ENCODE measurements at regions not wholly inside any gene's neighbourhood (a gene's known extent, or its start where the extent isn't known, plus 50 kb on each side); places are given as distances from the start of the nearest gene placed in this dataset.
"Not testable (repeated sequence)": the region's sequence is repeated elsewhere in the genome, so short reads cannot be mapped to it uniquely, and the experiment has no call there.

DNA sequence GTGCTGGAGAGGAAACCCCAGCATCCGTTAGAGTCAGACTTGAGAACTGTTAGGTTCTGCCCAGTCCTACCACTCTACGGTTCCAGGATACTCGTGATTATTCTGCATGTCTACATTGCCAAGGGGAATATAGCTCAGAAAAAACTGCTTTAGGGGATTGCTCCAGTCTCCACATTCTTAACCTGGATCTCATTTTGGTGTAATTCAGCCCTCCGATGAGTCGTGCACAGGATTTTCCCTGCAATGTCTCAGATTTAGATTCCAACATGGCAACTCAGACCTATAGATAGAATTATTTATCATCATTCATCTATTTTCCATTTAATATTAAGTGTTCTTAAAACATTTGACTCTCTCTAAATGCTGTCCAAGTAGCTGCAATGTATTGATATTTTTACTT is 121.1 kb upstream of the ZEB1 start:
- H3K4me3 ChIP-seq (ENCODE audit: low read depth in 1 of 2, low read length in 2 of 2) = no peak overlapping the region
- no peaks in the 10 kb centered on the region for H3K36me3 ChIP-seq (ENCODE audit: insufficient read depth, low read length)
- no peaks in the 10 kb centered on the region for H3K9me3 ChIP-seq (ENCODE audit: low read length)
- no peak overlapping the region for H3K27ac ChIP-seq (ENCODE audit: low read depth, low read length)
- no peaks in the 10 kb centered on the region for H3K4me1 ChIP-seq (ENCODE audit: insufficient read depth, low read length)
- H3K9ac ChIP-seq (ENCODE audit: low read length) = no peak overlapping the region
- no peaks in the 10 kb centered on the region for H3K27me3 ChIP-seq (ENCODE audit: control insufficient read depth in 1 of 2, insufficient read depth in 2 of 2, low read length in 2 of 2)

GRCh38 chr10:31204090-31204489 is 114.9 kb upstream of the ZEB1 start:
- no peak overlapping the region for H3K4me3 ChIP-seq (ENCODE audit: low read depth in 1 of 2, low read length in 2 of 2)
- no peaks in the 10 kb centered on the region for H3K36me3 ChIP-seq (ENCODE audit: insufficient read depth, low read length)
- H3K27ac ChIP-seq (ENCODE audit: low read depth, low read length) = no peak overlapping the region
- H3K4me1 ChIP-seq (ENCODE audit: insufficient read depth, low read length) = peaks cover 4% of the 10 kb centered on the region
- no peaks in the 10 kb centered on the region for H3K27me3 ChIP-seq (ENCODE audit: control insufficient read depth in 1 of 2, insufficient read depth in 2 of 2, low read length in 2 of 2)
- no peak overlapping the region for H3K9ac ChIP-seq (ENCODE audit: low read length)
- no peaks in the 10 kb centered on the region for H3K9me3 ChIP-seq (ENCODE audit: low read length)

- H3K9me3 ChIP-seq (ENCODE audit: low read length) = no peaks in the 10 kb centered on the region
- no peak overlapping the region for H3K9ac ChIP-seq (ENCODE audit: low read length)
- H3K4me3 ChIP-seq (ENCODE audit: low read depth in 1 of 2, low read length in 2 of 2) = no peak overlapping the region
- no peaks in the 10 kb centered on the region for H3K36me3 ChIP-seq (ENCODE audit: insufficient read depth, low read length)
- peaks cover 4% of the 10 kb centered on the region for H3K4me1 ChIP-seq (ENCODE audit: insufficient read depth, low read length)
- no peaks in the 10 kb centered on the region for H3K27me3 ChIP-seq (ENCODE audit: control insufficient read depth in 1 of 2, insufficient read depth in 2 of 2, low read length in 2 of 2)
- no peak overlapping the region for H3K27ac ChIP-seq (ENCODE audit: low read depth, low read length)
Observed at GRCh38 chr10:31207636-31208035, 111.4 kb upstream of the ZEB1 start.

GRCh38 chr10:31209478-31209877 is 109.5 kb upstream of the ZEB1 start:
- no peaks in the 10 kb centered on the region for H3K36me3 ChIP-seq (ENCODE audit: insufficient read depth, low read length)
- H3K4me3 ChIP-seq (ENCODE audit: low read depth in 1 of 2, low read length in 2 of 2) = no peak overlapping the region
- no peak overlapping the region for H3K27ac ChIP-seq (ENCODE audit: low read depth, low read length)
- no peaks in the 10 kb centered on the region for H3K4me1 ChIP-seq (ENCODE audit: insufficient read depth, low read length)
- H3K27me3 ChIP-seq (ENCODE audit: control insufficient read depth in 1 of 2, insufficient read depth in 2 of 2, low read length in 2 of 2) = no peaks in the 10 kb centered on the region
- H3K9me3 ChIP-seq (ENCODE audit: low read length) = no peaks in the 10 kb centered on the region
- H3K9ac ChIP-seq (ENCODE audit: low read length) = no peak overlapping the region

- Histone ChIP-seq H3K27me3 (ENCODE audit: control insufficient read depth in 1 of 2, insufficient read depth in 2 of 2, low read length in 2 of 2) (no peaks in the 10 kb centered on the region), H3K9me3 (ENCODE audit: low read length) (no peaks in the 10 kb centered on the region), H3K9ac (ENCODE audit: low read length) (no peak overlapping the region), H3K4me3 (ENCODE audit: low read depth in 1 of 2, low read length in 2 of 2) (no peak overlapping the region), H3K36me3 (ENCODE audit: insufficient read depth, low read length) (no peaks in the 10 kb centered on the region), H3K27ac (ENCODE audit: low read depth, low read length) (no peak overlapping the region), H3K4me1 (ENCODE audit: insufficient read depth, low read length) (no peaks in the 10 kb centered on the region)
Observed at GRCh38 chr10:31210190-31210589, 108.8 kb upstream of the ZEB1 start.

- Histone ChIP-seq H3K4me1 (ENCODE audit: insufficient read depth, low read length) (peaks cover 6% of the 10 kb centered on the region), H3K36me3 (ENCODE audit: insufficient read depth, low read length) (no peaks in the 10 kb centered on the region), H3K27me3 (ENCODE audit: control insufficient read depth in 1 of 2, insufficient read depth in 2 of 2, low read length in 2 of 2) (no peaks in the 10 kb centered on the region), H3K4me3 (ENCODE audit: low read depth in 1 of 2, low read length in 2 of 2) (no peak overlapping the region), H3K9me3 (ENCODE audit: low read length) (no peaks in the 10 kb centered on the region), H3K9ac (ENCODE audit: low read length) (no peak overlapping the region), H3K27ac (ENCODE audit: low read depth, low read length) (no peak overlapping the region)
Observed at GRCh38 chr10:31213959-31214358, 105.1 kb upstream of the ZEB1 start.

- Histone ChIP-seq H3K27ac (ENCODE audit: low read depth, low read length) (no peak overlapping the region), H3K4me1 (ENCODE audit: insufficient read depth, low read length) (peaks cover 6% of the 10 kb centered on the region), H3K36me3 (ENCODE audit: insufficient read depth, low read length) (no peaks in the 10 kb centered on the region)
Observed at GRCh38 chr10:31215052-31215451, 104.0 kb upstream of the ZEB1 start.

GRCh38 chr10:31219306-31219705 is 99.7 kb upstream of the ZEB1 start:
- Histone ChIP-seq H3K9me3 (ENCODE audit: low read length) (no peaks in the 10 kb centered on the region), H3K27ac (ENCODE audit: low read depth, low read length) (no peak overlapping the region), H3K36me3 (ENCODE audit: insufficient read depth, low read length) (no peaks in the 10 kb centered on the region)

More at GRCh38 chr10:31215052-31215451, 104.0 kb upstream of the ZEB1 start:
- Histone ChIP-seq H3K9ac (ENCODE audit: low read length) (no peak overlapping the region), H3K4me3 (ENCODE audit: low read depth in 1 of 2, low read length in 2 of 2) (no peak overlapping the region), H3K27me3 (ENCODE audit: control insufficient read depth in 1 of 2, insufficient read depth in 2 of 2, low read length in 2 of 2) (no peaks in the 10 kb centered on the region), H3K9me3 (ENCODE audit: low read length) (no peaks in the 10 kb centered on the region)

DNA sequence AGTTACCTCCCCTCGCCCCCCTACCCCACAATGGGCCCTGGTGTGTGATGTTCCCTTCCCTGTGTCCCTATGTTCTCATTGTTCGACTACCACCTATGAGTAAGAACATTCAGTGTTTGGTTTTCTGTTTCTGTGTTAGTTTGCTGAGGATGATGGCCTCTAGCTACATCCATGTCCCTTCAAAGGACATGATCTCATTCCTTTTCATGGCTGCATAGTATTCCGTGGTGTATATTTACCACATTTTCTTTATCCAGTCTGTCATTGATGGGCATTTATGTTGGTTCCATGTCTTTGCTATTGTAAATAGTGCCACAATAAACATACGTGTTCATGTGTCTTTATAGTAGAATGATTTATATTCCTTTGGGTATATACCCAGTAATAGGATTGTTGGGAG is 90.2 kb upstream of the ZEB1 start:
- not testable (repeated sequence) for H3K4me3 ChIP-seq (ENCODE audit: low read depth in 1 of 2, low read length in 2 of 2); H3K27me3 ChIP-seq (ENCODE audit: control insufficient read depth in 1 of 2, insufficient read depth in 2 of 2, low read length in 2 of 2); H3K36me3 ChIP-seq (ENCODE audit: insufficient read depth, low read length); H3K4me1 ChIP-seq (ENCODE audit: insufficient read depth, low read length); H3K27ac ChIP-seq (ENCODE audit: low read depth, low read length); H3K9me3 ChIP-seq (ENCODE audit: low read length); H3K9ac ChIP-seq (ENCODE audit: low read length)

More at GRCh38 chr10:31219306-31219705, 99.7 kb upstream of the ZEB1 start:
- Histone ChIP-seq H3K27me3 (ENCODE audit: control insufficient read depth in 1 of 2, insufficient read depth in 2 of 2, low read length in 2 of 2) (no peaks in the 10 kb centered on the region), H3K9ac (ENCODE audit: low read length) (no peak overlapping the region), H3K4me3 (ENCODE audit: low read depth in 1 of 2, low read length in 2 of 2) (no peak overlapping the region), H3K4me1 (ENCODE audit: insufficient read depth, low read length) (peaks cover 6% of the 10 kb centered on the region)

GRCh38 chr10:31239961-31240360 is 79.1 kb upstream of the ZEB1 start:
- no peak overlapping the region for H3K4me3 ChIP-seq (ENCODE audit: low read depth in 1 of 2, low read length in 2 of 2)
- no peaks in the 10 kb centered on the region for H3K4me1 ChIP-seq (ENCODE audit: insufficient read depth, low read length)
- no peak overlapping the region for H3K27ac ChIP-seq (ENCODE audit: low read depth, low read length)
- H3K27me3 ChIP-seq (ENCODE audit: control insufficient read depth in 1 of 2, insufficient read depth in 2 of 2, low read length in 2 of 2) = no peaks in the 10 kb centered on the region
- no peak overlapping the region for H3K9ac ChIP-seq (ENCODE audit: low read length)
- H3K9me3 ChIP-seq (ENCODE audit: low read length) = no peaks in the 10 kb centered on the region
- H3K36me3 ChIP-seq (ENCODE audit: insufficient read depth, low read length) = no peaks in the 10 kb centered on the region

- Histone ChIP-seq H3K9ac (ENCODE audit: low read length) (no peak overlapping the region), H3K9me3 (ENCODE audit: low read length) (no peaks in the 10 kb centered on the region), H3K4me1 (ENCODE audit: insufficient read depth, low read length) (no peaks in the 10 kb centered on the region), H3K4me3 (ENCODE audit: low read depth in 1 of 2, low read length in 2 of 2) (no peak overlapping the region), H3K36me3 (ENCODE audit: insufficient read depth, low read length) (no peaks in the 10 kb centered on the region), H3K27ac (ENCODE audit: low read depth, low read length) (no peak overlapping the region), H3K27me3 (ENCODE audit: control insufficient read depth in 1 of 2, insufficient read depth in 2 of 2, low read length in 2 of 2) (no peaks in the 10 kb centered on the region)
Observed at GRCh38 chr10:31242902-31243301, 76.1 kb upstream of the ZEB1 start.

GRCh38 chr10:31251118-31251517 is 67.9 kb upstream of the ZEB1 start:
- H3K27me3 ChIP-seq (ENCODE audit: control insufficient read depth in 1 of 2, insufficient read depth in 2 of 2, low read length in 2 of 2); H3K4me3 ChIP-seq (ENCODE audit: low read depth in 1 of 2, low read length in 2 of 2); H3K9me3 ChIP-seq (ENCODE audit: low read length); H3K36me3 ChIP-seq (ENCODE audit: insufficient read depth, low read length); H3K4me1 ChIP-seq (ENCODE audit: insufficient read depth, low read length); H3K27ac ChIP-seq (ENCODE audit: low read depth, low read length); H3K9ac ChIP-seq (ENCODE audit: low read length): not testable (repeated sequence)
